ENCODE measurements at regions not wholly inside any gene's neighbourhood (a gene's known extent, or its start where the extent isn't known, plus 50 kb on each side); places are given as distances from the start of the nearest gene placed in this dataset.

- no peaks in the 10 kb centered on the region for H3K9me2 ChIP-seq (ENCODE audit: insufficient read depth)
- 0 out of 4 replicates have a peak, but pooled peaks cover 0 to 5% of the 10 kb centered on the region in 2 experiments for H3K36me3 ChIP-seq (ENCODE audit: control insufficient read depth in 1 of 2, insufficient read depth in 2 of 2, low read length in 2 of 2)
- H3K27me3 ChIP-seq (ENCODE audit: insufficient read depth, low read length) = no peaks in the 10 kb centered on the region
- DNase-seq (ENCODE audit: low read depth, low spot score) = no peak
- no peaks in the 10 kb centered on the region for H3K79me2 ChIP-seq (ENCODE audit: insufficient read depth, low read length)
- H3K4me2 ChIP-seq (ENCODE audit: low read length) = peak overlapping the region; percentile 65
- peaks cover 26 to 56% of the 10 kb centered on the region in 2 experiments for H3K4me1 ChIP-seq (ENCODE audit: control insufficient read depth in 1 of 2, insufficient read depth in 2 of 2, low read length in 2 of 2)
- intact Hi-C loops (cut with micrococcal nuclease) = loop anchor here (5.0 kb wide), 1 partner anchor 975 kb away; the partner anchor contains the start of gene JARID2
- no peak overlapping the region for H2AFZ ChIP-seq (ENCODE audit: low read depth, low read length, poor library complexity, severe bottlenecking)
- no peak overlapping the region for H3K9ac ChIP-seq (ENCODE audit: low read length)
- TF ChIP-seq ZBTB33 (IDR thresholded peaks at IDR 0.05; ENCODE audit: extremely low read depth, insufficient replicate concordance, low read length) (no peak), EZH2phosphoT487 (IDR thresholded peaks at IDR 0.05; ENCODE audit: borderline replicate concordance) (no peak), SIN3A (IDR thresholded peaks at IDR 0.05; ENCODE audit: low read depth) (no peak), ZFX (IDR thresholded peaks at IDR 0.05) (no peak), CTCF (IDR thresholded peaks at IDR 0.05 in 2 of 3, conservative IDR thresholded peaks at IDR 0.05 in 1 of 3; ENCODE audit: borderline replicate concordance in 1 of 3, insufficient read depth in 1 of 3, low read depth in 2 of 3, low read length in 2 of 3) (no peak), CEBPB (IDR thresholded peaks at IDR 0.05; ENCODE audit: low read depth) (no peak), FOSL1 (IDR thresholded peaks at IDR 0.05; ENCODE audit: low read depth) (no peak), JUND (IDR thresholded peaks at IDR 0.05) (no peak), CBX3 (IDR thresholded peaks at IDR 0.05; ENCODE audit: low read depth) (no peak), MAX (IDR thresholded peaks at IDR 0.05) (no peak), YY1 (IDR thresholded peaks at IDR 0.05; ENCODE audit: extremely low read depth, insufficient replicate concordance, low read depth, low read length) (no peak), TCF7L2 (IDR thresholded peaks at IDR 0.05; ENCODE audit: borderline replicate concordance, extremely low read depth, insufficient read depth, insufficient read length) (no peak), POLR2A (IDR thresholded peaks at IDR 0.05; ENCODE audit: borderline replicate concordance, extremely low read depth, insufficient read depth, insufficient read length) (no peak), EZH2 (IDR thresholded peaks at IDR 0.05) (no peak)
- H4K20me1 ChIP-seq (ENCODE audit: insufficient read depth) = no peaks in the 10 kb centered on the region
- no peak for ATAC-seq
- no peak overlapping the region for H3K27ac ChIP-seq (ENCODE audit: low read depth, low read length)
- peaks cover 0 to 9% of the 10 kb centered on the region in 2 experiments; a peak in 1 of 4 replicates for H3K9me3 ChIP-seq (ENCODE audit: control insufficient read depth in 1 of 2, insufficient read depth in 1 of 2, low read depth in 1 of 2, low read length in 2 of 2)
- ChIA-PET POLR2A (no interaction called here), RAD21 (ENCODE audit: low non-redundant PET in 1 of 2, low total read pairs in 2 of 2, uncharacterized antibody in 2 of 2, unreplicated experiment in 2 of 2) (no interaction called here), CTCF (no interaction called here)
- H3K4me3 ChIP-seq (replicated peaks in 1 of 2; ENCODE audit: low read depth in 1 of 2, low read length in 2 of 2) = no peak overlapping the region
- BruUV-seq (replicated peaks) = no TSS peak
Measured at GRCh38 chr6:14272737-14273085, 155.1 kb downstream of the CD83 start.

Measured in HCT116 (cell line).